HepG2 (cell line): ENCODE measurements at regions not wholly inside any gene's neighbourhood (a gene's known extent, or its start where the extent isn't known, plus 50 kb on each side); places are given as distances from the start of the nearest gene placed in this dataset.

ENCODE experiments used
- ATAC-seq: fragments of 200-7000 bp; cut with Tn5 transposase; 3 replicates; pipeline ENCODE4 v1.9.1; 2020; ENCODE audit warnings: mild to moderate bottlenecking, moderate library complexity
- BruUV-seq: library from RNA; stranded (reverse); fragments of 400-500 nt; replicated peaks from 2 replicates; lab custom pipeline; 2021; lab: Mats Ljungman, UMichigan
- CTCF ChIA-PET: fragments of 300-600 bp; formaldehyde crosslinking; extraction: SDS; loops from one replicate; lab custom pipeline; 2021; ENCODE audit warnings: low total read pairs, inconsistent platforms, low intra/inter-chr PET ratio; lab: Yijun Ruan, JAX
- POLR2A ChIA-PET: fragments of 350-600 bp; sonication (Branson Sonifier 250); formaldehyde crosslinking; loops from one replicate; lab custom pipeline; 2020; ENCODE audit warnings: antibody characterized with exemption, inconsistent platforms; lab: Yijun Ruan, JAX
- DNase-seq: peaks from one replicate; pipeline ENCODE4 v3.0.0-alpha.2; 2015; ENCODE audit warnings: low spot score
- FAIRE-seq: peaks from 3 replicates; lab custom pipeline; 2011; peaks lifted over from hg19 to GRCh38; lab: Jason Lieb, UNC
- H2AFZ ChIP-seq: one replicate; pipeline ENCODE4 v1.6.1; 2011; ENCODE audit warnings: low read length, inconsistent platforms
- H3K27ac ChIP-seq: fragments of 300-600 bp; 3 replicates; pipeline ENCODE4 v1.8.0; 2011; ENCODE audit warnings: mixed run types, mild to moderate bottlenecking, mixed read lengths, low read length, inconsistent platforms; ENCODE audit not compliant: insufficient read depth; ENCODE audit errors: extremely low read length
- H3K27me3 ChIP-seq, 2 experiments: fragments of 200-600 bp in 1 of 2; 2 replicates in 1 of 2; 3 replicates in 1 of 2; pipeline versions ENCODE4 v1.6.0 to v1.8.0; 2011; ENCODE audit warnings: low read length in 2 of 2, mild to moderate bottlenecking in 2 of 2, moderate library complexity in 2 of 2, inconsistent platforms in 1 of 2; ENCODE audit not compliant: insufficient read depth in 2 of 2, control insufficient read depth in 1 of 2
- H3K36me3 ChIP-seq, 2 experiments: fragments of 200-600 bp in 1 of 2; replicated peaks in 1 of 2; 2 replicates in 1 of 2; 3 replicates in 1 of 2; pipeline versions ENCODE4 v1.5.1 to v1.8.0; 2011; ENCODE audit warnings: low read length in 2 of 2, inconsistent platforms in 1 of 2; ENCODE audit not compliant: insufficient read depth in 2 of 2, control insufficient read depth in 1 of 2
- H3K4me1 ChIP-seq: 2 replicates; pipeline ENCODE4 v1.5.1; 2012; ENCODE audit warnings: low read length, inconsistent platforms; ENCODE audit not compliant: insufficient read depth
- H3K4me2 ChIP-seq: 2 replicates; pipeline ENCODE4 v1.6.0; 2011; ENCODE audit warnings: low read depth, low read length, inconsistent platforms
- H3K4me3 ChIP-seq, 3 experiments: fragments of 200-600 bp in 1 of 3; sonication (generic), shearing (Covaris generic) in 1 of 3; replicated peaks in 1 of 3; 2 replicates each; pipeline ENCODE4 v1.5.1; 2011 to 2016; ENCODE audit warnings: low read length in 3 of 3, inconsistent platforms in 2 of 3, low read depth in 2 of 3, mild to moderate bottlenecking in 2 of 3, control low read depth in 1 of 3, mixed read lengths in 1 of 3; ENCODE audit not compliant: insufficient read depth in 1 of 3
- H3K79me2 ChIP-seq: one replicate; pipeline ENCODE4 v1.6.1; 2011; ENCODE audit warnings: low read length, inconsistent platforms; ENCODE audit not compliant: insufficient read depth
- H3K9ac ChIP-seq: 2 replicates; pipeline ENCODE4 v1.6.0; 2011; ENCODE audit warnings: mild to moderate bottlenecking, low read depth, low read length, inconsistent platforms; ENCODE audit not compliant: insufficient read depth
- H3K9me3 ChIP-seq: 2 replicates; pipeline ENCODE4 v1.5.1; 2012; ENCODE audit warnings: mild to moderate bottlenecking, low read length
- H4K20me1 ChIP-seq: 2 replicates; pipeline ENCODE4 v1.6.0; 2011; ENCODE audit warnings: inconsistent platforms, mild to moderate bottlenecking, low read length, moderate library complexity; ENCODE audit not compliant: insufficient read depth
- CBFB ChIP-seq: sonication (generic); formaldehyde crosslinking; IDR thresholded peaks from 2 replicates; pipeline ENCODE4 v1.4.0; 2020; ENCODE audit warnings: missing genetic modification reagents
- GTF3A ChIP-seq: sonication (generic); formaldehyde crosslinking; conservative IDR thresholded peaks from 2 replicates; pipeline ENCODE4 v1.4.0; 2020; ENCODE audit warnings: mild to moderate bottlenecking, missing genetic modification reagents
- KDM5A ChIP-seq: fragments of 200-600 bp; sonication (generic); IDR thresholded peaks from 2 replicates; pipeline ENCODE4 v1.7.0; 2018; ENCODE audit warnings: antibody characterized with exemption, mild to moderate bottlenecking, low read length, borderline replicate concordance
- NRL ChIP-seq: sonication (generic); formaldehyde crosslinking; IDR thresholded peaks from 2 replicates; pipeline ENCODE4 v1.5.0; 2020; ENCODE audit warnings: missing genetic modification reagents, mild to moderate bottlenecking, moderate library complexity, borderline replicate concordance
- PHF20 ChIP-seq: sonication (generic); formaldehyde crosslinking; IDR thresholded peaks from 2 replicates; pipeline ENCODE4 v1.5.0; 2020; ENCODE audit warnings: mild to moderate bottlenecking, missing genetic modification reagents
- PHF21A ChIP-seq: sonication (generic); formaldehyde crosslinking; IDR thresholded peaks from 2 replicates; pipeline ENCODE4 v1.5.0; 2020; ENCODE audit warnings: mild to moderate bottlenecking, missing genetic modification reagents
- PITX1 ChIP-seq: sonication (generic); formaldehyde crosslinking; IDR thresholded peaks from 2 replicates; pipeline ENCODE4 v1.5.1; 2020; ENCODE audit warnings: mild to moderate bottlenecking, missing genetic modification reagents
- SKI ChIP-seq: fragments of 450-650 bp; IDR thresholded peaks from one replicate; pipeline ENCODE4 v1.6.1; 2018; ENCODE audit warnings: mild to moderate bottlenecking; ENCODE audit not compliant: partially characterized antibody
- SOX5 ChIP-seq: IDR thresholded peaks from 2 replicates; pipeline ENCODE4 v1.6.1; 2016; ENCODE audit warnings: borderline replicate concordance
- SYNCRIP ChIP-seq: fragments of 200-400 bp; formaldehyde crosslinking; IDR thresholded peaks from 2 replicates; pipeline ENCODE4 v1.6.1; 2018; ENCODE audit warnings: mild to moderate bottlenecking, low read depth, low read length; ENCODE audit not compliant: insufficient read depth
- THAP11 ChIP-seq: IDR thresholded peaks from 2 replicates; pipeline ENCODE4 v1.6.1; 2016; ENCODE audit warnings: missing biosample characterization, missing genetic modification reagents
- THYN1 ChIP-seq: sonication (generic); formaldehyde crosslinking; IDR thresholded peaks from 2 replicates; pipeline ENCODE4 v1.8.1; 2023; ENCODE audit warnings: low read depth, mild to moderate bottlenecking, moderate library complexity, missing genetic modification reagents, borderline replicate concordance
- TRIM22 ChIP-seq: fragments of 450-650 bp; IDR thresholded peaks from 2 replicates; pipeline ENCODE4 v1.6.1; 2017
- TRIM24 ChIP-seq: sonication (generic); formaldehyde crosslinking; IDR thresholded peaks from 2 replicates; pipeline ENCODE4 v1.8.0; 2022; ENCODE audit warnings: mild to moderate bottlenecking, missing genetic modification reagents
- ZFP1 ChIP-seq: IDR thresholded peaks from 2 replicates; pipeline ENCODE4 v1.6.1; 2016
- ZGPAT ChIP-seq: IDR thresholded peaks from 2 replicates; pipeline ENCODE4 v1.6.1; 2016; ENCODE audit warnings: mild to moderate bottlenecking
- ZNF160 ChIP-seq: sonication (generic); formaldehyde crosslinking; IDR thresholded peaks from 2 replicates; pipeline ENCODE4 v1.8.0; 2022; ENCODE audit warnings: mild to moderate bottlenecking, inconsistent platforms, missing genetic modification reagents
- ZNF552 ChIP-seq: sonication (generic); formaldehyde crosslinking; IDR thresholded peaks from 2 replicates; pipeline ENCODE4 v1.9.0; 2022; ENCODE audit warnings: missing genetic modification reagents, mild to moderate bottlenecking, borderline replicate concordance
- WGBS: methylation state at CpG from one replicate; pipeline ENCODE4 v1.1.6; 2017; ENCODE audit warnings: low lambda C conversion rate; 5-methylcytosine and 5-hydroxymethylcytosine counted together
- in situ Hi-C: cut with HindIII; loops from 2 replicates; pipeline ENCODE4 v1.10.0; 2017; ENCODE audit warnings: low pct_unique_long_range_greater_than_20kb; ENCODE audit not compliant: extremely low pct_ligation_motif_present
- intact Hi-C: fragments of 100-400 bp; cut with micrococcal nuclease; formaldehyde crosslinking; loops from one replicate; pipeline ENCODE4 v1.10.0; 2022; ENCODE audit not compliant: unreplicated experiment
- TF ChIP-seq, protein P1 (sequence below): sonication (generic); formaldehyde crosslinking; IDR thresholded peaks from 2 replicates; pipeline ENCODE4 v1.5.0; 2020; ENCODE audit warnings: missing genetic modification reagents
- TF ChIP-seq, protein P2 (sequence below): sonication (generic); formaldehyde crosslinking; IDR thresholded peaks from 2 replicates; pipeline ENCODE4 v1.4.0; 2020; ENCODE audit warnings: missing genetic modification reagents, low read depth, mild to moderate bottlenecking, borderline replicate concordance

DNA sequence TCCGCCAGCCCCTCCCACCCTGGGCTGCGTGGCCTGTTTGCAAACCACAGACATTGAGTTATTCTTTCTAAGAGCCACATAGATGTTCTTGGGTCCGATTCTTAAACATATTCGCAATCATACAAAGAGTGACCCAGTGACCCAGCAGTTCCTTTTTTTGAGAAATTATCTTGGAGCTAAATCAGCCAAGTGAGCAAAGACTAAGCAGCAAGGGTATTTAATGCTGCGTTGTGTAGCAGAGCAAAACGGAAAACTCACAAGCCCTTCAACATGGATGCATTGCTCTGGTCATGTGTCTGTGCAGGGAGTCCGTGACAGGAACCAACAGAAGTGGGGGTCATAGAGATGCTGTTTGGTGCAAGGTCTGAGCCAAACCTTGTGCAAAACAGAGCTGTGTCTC lies 95.6 kb downstream of the OLFM1 start:
- no peak for TF ChIP-seq THYN1 (CRISPR knock-in tag)
- TF ChIP-seq ZGPAT (CRISPR knock-in tag) = no peak
- TF ChIP-seq THAP11 (CRISPR knock-in tag) = no peak
- TF ChIP-seq PHF21A (CRISPR knock-in tag) = no peak
- TF ChIP-seq, protein P1, sequence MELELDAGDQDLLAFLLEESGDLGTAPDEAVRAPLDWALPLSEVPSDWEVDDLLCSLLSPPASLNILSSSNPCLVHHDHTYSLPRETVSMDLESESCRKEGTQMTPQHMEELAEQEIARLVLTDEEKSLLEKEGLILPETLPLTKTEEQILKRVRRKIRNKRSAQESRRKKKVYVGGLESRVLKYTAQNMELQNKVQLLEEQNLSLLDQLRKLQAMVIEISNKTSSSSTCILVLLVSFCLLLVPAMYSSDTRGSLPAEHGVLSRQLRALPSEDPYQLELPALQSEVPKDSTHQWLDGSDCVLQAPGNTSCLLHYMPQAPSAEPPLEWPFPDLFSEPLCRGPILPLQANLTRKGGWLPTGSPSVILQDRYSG = no peak
- TF ChIP-seq PHF20 (CRISPR knock-in tag) = no peak
- TF ChIP-seq NRL = no peak
- no peak for TF ChIP-seq SYNCRIP
- no peak for TF ChIP-seq ZNF160 (CRISPR knock-in tag)
- TF ChIP-seq TRIM24 (CRISPR knock-in tag) = no peak
- no peak for TF ChIP-seq CBFB (CRISPR knock-in tag)
- no peak for TF ChIP-seq TRIM22
- TF ChIP-seq KDM5A = no peak
- no peak for TF ChIP-seq ZNF552
- TF ChIP-seq, protein P2, sequence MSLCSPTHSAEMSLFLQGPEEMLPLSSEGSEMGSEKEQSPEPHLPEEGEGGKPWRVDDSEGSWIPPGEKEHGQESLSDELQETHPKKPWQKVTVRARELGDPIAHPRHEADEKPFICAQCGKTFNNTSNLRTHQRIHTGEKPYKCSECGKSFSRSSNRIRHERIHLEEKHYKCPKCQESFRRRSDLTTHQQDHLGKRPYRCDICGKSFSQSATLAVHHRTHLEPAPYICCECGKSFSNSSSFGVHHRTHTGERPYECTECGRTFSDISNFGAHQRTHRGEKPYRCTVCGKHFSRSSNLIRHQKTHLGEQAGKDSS (CRISPR knock-in tag) = no peak
- TF ChIP-seq GTF3A = no peak
- TF ChIP-seq SOX5 (CRISPR knock-in tag) = no peak
- no peak for TF ChIP-seq PITX1
- no peak for TF ChIP-seq ZFP1 (CRISPR knock-in tag)
- no peak for TF ChIP-seq SKI
- TF ChIP-seq, all 625 proteins: peak for 0
- Histone ChIP-seq H3K79me2 (no peaks in the 10 kb centered on the region), H2AFZ (no peak overlapping the region), H3K4me1 (no peaks in the 10 kb centered on the region), H3K9ac (no peak overlapping the region), H3K36me3 (no peaks in the 10 kb centered on the region), H3K27ac (no peak overlapping the region), H4K20me1 (no peaks in the 10 kb centered on the region), H3K4me2 (no peak overlapping the region), H3K27me3 (peaks cover 15 to 55% of the 10 kb centered on the region in 2 experiments; a peak in 4 of 5 replicates), H3K9me3 (no peaks in the 10 kb centered on the region), H3K4me3 (no peak overlapping the region)
- POLR2A ChIA-PET = no interaction called here
- no TSS peak for BruUV-seq
- FAIRE-seq (no peak), ATAC-seq (no peak), DNase-seq (no peak)
- intact Hi-C loops = no loop called here
- WGBS = 18% methylated on average over 7 of the region's 7 CpGs
- CTCF ChIA-PET = no interaction called here
- in situ Hi-C loops = no loop called here
